Right cardiac atrium (tissue), 5 donors: ENCODE measurements at regions not wholly inside any gene's neighbourhood (a gene's known extent, or its start where the extent isn't known, plus 50 kb on each side); places are given as distances from the start of the nearest gene placed in this dataset.

Source experiments
- ATAC-seq, 2 donors: fragments of 200-7000 bp; cut with Tn5 transposase; one replicate each; pipeline versions ENCODE4 v1.8.0 to v1.9.1; 2020; ENCODE audit warnings: moderate library complexity in 2 of 2, mild to moderate bottlenecking in 1 of 2
- DNase-seq, 3 donors: peaks; one replicate each; pipeline ENCODE4 v3.0.0-alpha.2; 2020
- H3K27ac ChIP-seq: one replicate; pipeline ENCODE4 v1.5.1; 2013; ENCODE audit warnings: mild to moderate bottlenecking, low read length, control low read depth, moderate library complexity
- H3K27me3 ChIP-seq: one replicate; pipeline ENCODE4 v1.6.1; 2013; ENCODE audit not compliant: control insufficient read depth, insufficient read depth
- H3K4me1 ChIP-seq: one replicate; pipeline ENCODE4 v1.6.1; 2013; ENCODE audit warnings: low read length; ENCODE audit not compliant: control insufficient read depth, insufficient read depth
- H3K4me3 ChIP-seq: one replicate; pipeline ENCODE4 v1.5.1; 2013; ENCODE audit warnings: low read length, control low read depth
- H3K9me3 ChIP-seq: one replicate; pipeline ENCODE4 v1.6.1; 2013; ENCODE audit warnings: low read length; ENCODE audit not compliant: control insufficient read depth
- WGBS: extraction: QIAGEN DNeasy Blood & Tissue Kit; methylation state at CpG from one replicate; pipeline ENCODE4 v1.1.7; 2013; 5-methylcytosine and 5-hydroxymethylcytosine counted together
- intact Hi-C, 4 donors: fragments of 100-400 bp; cut with DNase I; formaldehyde crosslinking; loops; one replicate each; pipeline versions ENCODE4 v1.11.0 to v1.14.0; 2022 to 2023
- donor health status: healthy with polysubstance abuse.
- donor health status: DM: no; HTN: yes; CAD: no.
- donor health status: DM: no; HTN: no; CAD: no.
- donor health status: DM: no; HTN: yes; CAD: no; lungs with severe emphysema.
- donor health status: DM: yes; HTN: yes; CAD: no.

DNA sequence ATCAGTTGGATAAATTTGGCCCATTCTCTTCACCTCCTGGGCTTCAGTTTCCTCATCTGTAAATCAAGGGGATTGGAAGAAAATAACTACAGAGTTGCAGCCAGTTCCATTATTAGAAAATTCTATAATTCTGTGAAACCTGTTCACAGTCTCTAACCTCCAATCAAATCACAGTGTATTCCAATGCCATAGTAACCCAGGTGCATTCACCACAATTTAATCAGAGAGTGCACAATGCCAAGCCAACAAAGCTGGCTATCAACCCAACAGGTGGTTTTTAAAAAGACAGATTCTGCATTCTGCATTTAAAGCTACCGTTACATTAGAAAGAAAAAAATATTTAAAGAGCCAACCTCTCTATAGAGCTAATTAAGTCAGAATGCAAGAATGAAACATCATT is 308.6 kb downstream of the RNF144A start:
- ATAC-seq (no peak), DNase-seq (no peak)
- Histone ChIP-seq H3K27me3 (no peaks in the 10 kb centered on the region), H3K9me3 (no peaks in the 10 kb centered on the region), H3K27ac (no peak overlapping the region), H3K4me1 (no peaks in the 10 kb centered on the region), H3K4me3 (no peak overlapping the region)
- WGBS = 89% methylated on average over 1 of the region's 1 CpG
- intact Hi-C loops = no loop called here

DNA sequence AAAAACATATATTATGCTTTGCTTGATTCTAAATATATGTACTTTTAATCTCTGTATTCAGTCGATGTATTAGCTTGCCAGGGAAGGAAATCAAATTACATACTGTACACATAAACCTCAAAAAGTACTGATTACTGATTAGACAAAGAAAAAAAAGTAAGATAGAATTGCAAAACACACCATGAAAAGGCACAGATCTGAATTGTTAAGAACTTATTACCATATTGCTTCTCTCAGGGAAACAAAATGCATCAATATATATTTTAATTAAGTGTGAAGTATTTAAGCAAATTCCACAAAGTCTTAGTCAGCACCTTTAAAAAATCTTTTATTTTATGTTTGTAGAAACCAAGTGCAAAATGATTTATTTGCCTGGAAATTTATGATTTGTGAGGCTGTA is 309.3 kb downstream of the RNF144A start:
- intact Hi-C loops = no loop called here
- 18% methylated on average over 1 of the region's 1 CpG for WGBS
- no peak for DNase-seq
- no peaks in the 10 kb centered on the region for H3K9me3 ChIP-seq
- H3K27me3 ChIP-seq = no peaks in the 10 kb centered on the region
- ATAC-seq = no peak
- H3K4me1 ChIP-seq = no peaks in the 10 kb centered on the region
- H3K27ac ChIP-seq = no peak overlapping the region
- no peak overlapping the region for H3K4me3 ChIP-seq

- Histone ChIP-seq H3K4me3 (no peak overlapping the region), H3K4me1 (no peaks in the 10 kb centered on the region), H3K9me3 (no peaks in the 10 kb centered on the region), H3K27me3 (peaks cover 2% of the 10 kb centered on the region), H3K27ac (no peak overlapping the region)
- DNase-seq = no peak
- ATAC-seq = no peak
- WGBS = 56% methylated on average over 1 of the region's 1 CpG
- intact Hi-C loops = no loop called here
These were observed 315.9 kb downstream of the RNF144A start for GRCh38 chr2:7233126-7233525.

- no peak overlapping the region for H3K4me3 ChIP-seq
- H3K27ac ChIP-seq = no peak overlapping the region
- DNase-seq (no peak), ATAC-seq (no peak)
- no peaks in the 10 kb centered on the region for H3K4me1 ChIP-seq
- peaks cover 2% of the 10 kb centered on the region for H3K27me3 ChIP-seq
- WGBS = 92% methylated on average over 13 of the region's 13 CpGs
- intact Hi-C loops = no loop called here
- no peaks in the 10 kb centered on the region for H3K9me3 ChIP-seq
These were observed 320.3 kb downstream of the RNF144A start for GRCh38 chr2:7237466-7237865.

GRCh38 chr2:7239078-7239477 is 321.9 kb downstream of the RNF144A start:
- intact Hi-C loops = no loop called here
- Histone ChIP-seq H3K4me3 (no peak overlapping the region), H3K4me1 (no peaks in the 10 kb centered on the region), H3K9me3 (no peaks in the 10 kb centered on the region), H3K27ac (no peak overlapping the region), H3K27me3 (no peaks in the 10 kb centered on the region)
- DNase-seq (no peak), ATAC-seq (no peak)
- 82% methylated on average over 3 of the region's 3 CpGs for WGBS

DNA sequence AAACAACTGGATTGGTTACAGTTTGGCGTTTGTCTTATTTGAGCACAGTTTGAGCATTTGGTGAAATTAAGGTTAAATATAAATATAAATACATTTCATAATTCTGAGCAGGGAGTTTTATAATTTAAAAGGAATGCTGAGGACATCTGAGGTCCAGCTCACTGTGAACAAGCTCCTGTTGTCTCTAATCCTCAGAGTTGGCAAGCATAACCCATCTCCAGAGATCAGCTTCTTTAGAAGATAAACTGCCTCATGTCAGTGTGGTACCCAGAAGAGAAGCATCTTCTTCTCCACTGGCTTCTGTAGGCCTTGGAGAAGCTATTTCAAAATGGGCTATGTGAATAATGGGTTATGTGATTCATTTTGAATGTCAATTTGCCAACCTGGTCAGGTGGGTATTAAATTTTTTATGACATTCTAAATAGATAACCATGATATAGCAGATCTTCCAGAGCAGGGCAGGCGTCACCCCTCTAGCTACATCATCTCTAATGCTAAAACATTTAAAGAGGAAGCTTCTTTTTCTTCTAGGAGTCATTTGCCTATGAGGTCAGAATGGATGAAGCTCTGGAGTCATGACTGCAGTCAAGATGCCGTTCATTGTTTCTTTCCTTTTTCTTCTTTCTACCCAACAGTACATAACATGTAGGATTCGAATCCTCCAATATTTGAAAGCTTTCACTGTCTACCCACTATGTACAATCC is 324.0 kb downstream of the RNF144A start:
- intact Hi-C loops = no loop called here
- WGBS = 95% methylated on average over 4 of the region's 4 CpGs
- no peaks in the 10 kb centered on the region for H3K9me3 ChIP-seq
- H3K4me3 ChIP-seq = no peak overlapping the region
- H3K27ac ChIP-seq = no peak overlapping the region
- H3K27me3 ChIP-seq = no peaks in the 10 kb centered on the region
- DNase-seq (no peak), ATAC-seq (no peak)
- no peaks in the 10 kb centered on the region for H3K4me1 ChIP-seq

GRCh38 chr2:7242189-7242867 is 325.1 kb downstream of the RNF144A start:
- H3K4me1 ChIP-seq = no peaks in the 10 kb centered on the region
- no peak overlapping the region for H3K27ac ChIP-seq
- intact Hi-C loops = no loop called here

GRCh38 chr2:7243276-7243675 is 326.1 kb downstream of the RNF144A start:
- ATAC-seq (no peak), DNase-seq (no peak)
- Histone ChIP-seq H3K4me3 (no peak overlapping the region), H3K27me3 (no peaks in the 10 kb centered on the region), H3K9me3 (no peaks in the 10 kb centered on the region), H3K27ac (no peak overlapping the region), H3K4me1 (no peaks in the 10 kb centered on the region)
- WGBS = 72% methylated on average over 4 of the region's 4 CpGs
- intact Hi-C loops = no loop called here

More at GRCh38 chr2:7242189-7242867, 325.1 kb downstream of the RNF144A start:
- Histone ChIP-seq H3K27me3 (no peaks in the 10 kb centered on the region), H3K4me3 (no peak overlapping the region), H3K9me3 (no peaks in the 10 kb centered on the region)
- DNase-seq (no peak), ATAC-seq (no peak)
- WGBS = 71% methylated on average over 5 of the region's 5 CpGs

DNA sequence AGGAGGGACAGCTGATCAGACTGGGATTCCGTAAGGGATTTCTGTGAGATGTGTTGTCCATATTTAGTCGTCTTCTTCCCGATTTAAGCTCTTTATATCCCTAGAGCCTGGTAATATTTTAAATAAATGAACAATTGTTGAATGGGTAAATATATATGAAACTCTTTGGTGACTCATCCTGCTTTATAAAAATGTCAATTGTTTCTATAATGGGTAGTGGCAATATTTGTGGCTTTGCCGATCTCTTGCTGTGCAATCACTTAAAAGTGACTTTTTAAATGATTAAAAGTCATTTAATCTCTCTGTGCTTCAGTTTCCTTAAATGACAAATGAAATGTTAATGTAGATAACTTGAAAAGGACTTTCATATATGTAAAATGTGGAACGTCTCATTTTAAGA is 339.2 kb downstream of the RNF144A start:
- H3K4me3 ChIP-seq = no peak overlapping the region
- no peaks in the 10 kb centered on the region for H3K27me3 ChIP-seq
- ATAC-seq (no peak), DNase-seq (no peak)
- intact Hi-C loops = no loop called here
- 91% methylated on average over 5 of the region's 5 CpGs for WGBS
- H3K4me1 ChIP-seq = no peaks in the 10 kb centered on the region
- H3K9me3 ChIP-seq = no peaks in the 10 kb centered on the region
- H3K27ac ChIP-seq = no peak overlapping the region

GRCh38 chr2:7262727-7263126 is 345.5 kb downstream of the RNF144A start:
- Histone ChIP-seq H3K4me1 (no peaks in the 10 kb centered on the region), H3K27ac (no peak overlapping the region), H3K27me3 (no peaks in the 10 kb centered on the region), H3K4me3 (no peak overlapping the region), H3K9me3 (no peaks in the 10 kb centered on the region)
- ATAC-seq (peak; percentile 46 to 54), DNase-seq (no peak)
- WGBS = 28% methylated on average over 6 of the region's 6 CpGs
- intact Hi-C loops = no loop called here

GRCh38 chr2:7264791-7265190 is 347.6 kb downstream of the RNF144A start:
- no peaks in the 10 kb centered on the region for H3K9me3 ChIP-seq
- no peak overlapping the region for H3K4me3 ChIP-seq
- DNase-seq = no peak
- WGBS = 96% methylated on average over 8 of the region's 8 CpGs
- no peak for ATAC-seq
- H3K4me1 ChIP-seq = no peaks in the 10 kb centered on the region
- intact Hi-C loops = no loop called here
- no peaks in the 10 kb centered on the region for H3K27me3 ChIP-seq
- H3K27ac ChIP-seq = no peak overlapping the region
